HL-60 (cell line): ENCODE measurements at regions not wholly inside any gene's neighbourhood (a gene's known extent, or its start where the extent isn't known, plus 50 kb on each side); places are given as distances from the start of the nearest gene placed in this dataset.
A peak's percentile ranks its signal among the peaks of the same experiment; 100 is the strongest.

Experiments used
- DNase-seq, 2 experiments: peaks; one replicate each; pipeline ENCODE4 v3.0.0-alpha.2; 2010 to 2020; ENCODE audit warnings: low read depth in 1 of 2, low spot score in 1 of 2
- H3K27ac ChIP-seq: fragments of 250-450 bp; sonication (Bioruptor Pico); replicated peaks from 2 replicates; pipeline ENCODE4 v1.5.1; 2020; ENCODE audit warnings: mild to moderate bottlenecking, moderate library complexity
- H3K27me3 ChIP-seq: fragments of 250-450 bp; sonication (Bioruptor Pico); 2 replicates; pipeline ENCODE4 v1.5.1; 2021; ENCODE audit warnings: mild to moderate bottlenecking, moderate library complexity; ENCODE audit not compliant: insufficient read depth, poor library complexity, severe bottlenecking
- H3K4me3 ChIP-seq: replicated peaks from 2 replicates; pipeline ENCODE4 v1.5.1; 2011; ENCODE audit warnings: mild to moderate bottlenecking, control low read depth, low read length; ENCODE audit not compliant: insufficient read depth
- GABPA ChIP-seq: IDR thresholded peaks from 2 replicates; pipeline ENCODE4 v1.6.1; 2012; ENCODE audit warnings: low read depth
- POLR2AphosphoS5 ChIP-seq: IDR thresholded peaks from 2 replicates; pipeline ENCODE4 v1.6.1; 2012; ENCODE audit warnings: low read depth
- SPI1 ChIP-seq: IDR thresholded peaks from 2 replicates; pipeline ENCODE4 v1.6.1; 2012; ENCODE audit warnings: low read depth, mild to moderate bottlenecking, borderline replicate concordance
- TF ChIP-seq, protein P1 (sequence below): IDR thresholded peaks from 2 replicates; pipeline ENCODE4 v1.6.1; 2012; ENCODE audit warnings: low read depth; ENCODE audit not compliant: insufficient replicate concordance
- TF ChIP-seq, protein P2 (sequence below): IDR thresholded peaks from one replicate; pipeline ENCODE4 v1.5.1; 2011; ENCODE audit warnings: low read length, control low read depth, inconsistent platforms; ENCODE audit not compliant: insufficient read depth

DNA sequence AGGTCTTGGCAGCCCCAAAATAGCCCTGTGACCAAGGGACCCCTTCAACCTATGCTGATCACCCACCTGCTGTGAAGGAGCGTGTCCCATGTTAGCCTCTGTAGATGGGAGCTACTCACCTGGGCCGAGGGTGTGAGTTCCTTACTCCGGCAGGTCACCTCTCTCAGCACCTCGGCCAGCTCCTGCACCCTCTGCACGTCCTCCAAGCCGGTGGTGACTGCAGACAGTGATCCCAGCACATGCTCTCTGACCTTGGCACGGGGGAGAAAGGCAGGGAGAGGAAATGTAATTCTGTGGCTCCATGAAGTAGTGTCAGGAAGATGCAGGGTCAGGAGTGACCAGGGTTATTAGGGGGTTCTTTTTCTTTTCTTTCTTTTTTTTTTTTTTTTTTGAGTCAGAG, 67.7 kb upstream of the BCO1 start:
- Histone ChIP-seq H3K27ac (no peak overlapping the region), H3K27me3 (no peaks in the 10 kb centered on the region), H3K4me3 (no peak overlapping the region)
- TF ChIP-seq, protein P1, sequence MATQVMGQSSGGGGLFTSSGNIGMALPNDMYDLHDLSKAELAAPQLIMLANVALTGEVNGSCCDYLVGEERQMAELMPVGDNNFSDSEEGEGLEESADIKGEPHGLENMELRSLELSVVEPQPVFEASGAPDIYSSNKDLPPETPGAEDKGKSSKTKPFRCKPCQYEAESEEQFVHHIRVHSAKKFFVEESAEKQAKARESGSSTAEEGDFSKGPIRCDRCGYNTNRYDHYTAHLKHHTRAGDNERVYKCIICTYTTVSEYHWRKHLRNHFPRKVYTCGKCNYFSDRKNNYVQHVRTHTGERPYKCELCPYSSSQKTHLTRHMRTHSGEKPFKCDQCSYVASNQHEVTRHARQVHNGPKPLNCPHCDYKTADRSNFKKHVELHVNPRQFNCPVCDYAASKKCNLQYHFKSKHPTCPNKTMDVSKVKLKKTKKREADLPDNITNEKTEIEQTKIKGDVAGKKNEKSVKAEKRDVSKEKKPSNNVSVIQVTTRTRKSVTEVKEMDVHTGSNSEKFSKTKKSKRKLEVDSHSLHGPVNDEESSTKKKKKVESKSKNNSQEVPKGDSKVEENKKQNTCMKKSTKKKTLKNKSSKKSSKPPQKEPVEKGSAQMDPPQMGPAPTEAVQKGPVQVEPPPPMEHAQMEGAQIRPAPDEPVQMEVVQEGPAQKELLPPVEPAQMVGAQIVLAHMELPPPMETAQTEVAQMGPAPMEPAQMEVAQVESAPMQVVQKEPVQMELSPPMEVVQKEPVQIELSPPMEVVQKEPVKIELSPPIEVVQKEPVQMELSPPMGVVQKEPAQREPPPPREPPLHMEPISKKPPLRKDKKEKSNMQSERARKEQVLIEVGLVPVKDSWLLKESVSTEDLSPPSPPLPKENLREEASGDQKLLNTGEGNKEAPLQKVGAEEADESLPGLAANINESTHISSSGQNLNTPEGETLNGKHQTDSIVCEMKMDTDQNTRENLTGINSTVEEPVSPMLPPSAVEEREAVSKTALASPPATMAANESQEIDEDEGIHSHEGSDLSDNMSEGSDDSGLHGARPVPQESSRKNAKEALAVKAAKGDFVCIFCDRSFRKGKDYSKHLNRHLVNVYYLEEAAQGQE = peak; percentile 87
- TF ChIP-seq, protein P2, sequence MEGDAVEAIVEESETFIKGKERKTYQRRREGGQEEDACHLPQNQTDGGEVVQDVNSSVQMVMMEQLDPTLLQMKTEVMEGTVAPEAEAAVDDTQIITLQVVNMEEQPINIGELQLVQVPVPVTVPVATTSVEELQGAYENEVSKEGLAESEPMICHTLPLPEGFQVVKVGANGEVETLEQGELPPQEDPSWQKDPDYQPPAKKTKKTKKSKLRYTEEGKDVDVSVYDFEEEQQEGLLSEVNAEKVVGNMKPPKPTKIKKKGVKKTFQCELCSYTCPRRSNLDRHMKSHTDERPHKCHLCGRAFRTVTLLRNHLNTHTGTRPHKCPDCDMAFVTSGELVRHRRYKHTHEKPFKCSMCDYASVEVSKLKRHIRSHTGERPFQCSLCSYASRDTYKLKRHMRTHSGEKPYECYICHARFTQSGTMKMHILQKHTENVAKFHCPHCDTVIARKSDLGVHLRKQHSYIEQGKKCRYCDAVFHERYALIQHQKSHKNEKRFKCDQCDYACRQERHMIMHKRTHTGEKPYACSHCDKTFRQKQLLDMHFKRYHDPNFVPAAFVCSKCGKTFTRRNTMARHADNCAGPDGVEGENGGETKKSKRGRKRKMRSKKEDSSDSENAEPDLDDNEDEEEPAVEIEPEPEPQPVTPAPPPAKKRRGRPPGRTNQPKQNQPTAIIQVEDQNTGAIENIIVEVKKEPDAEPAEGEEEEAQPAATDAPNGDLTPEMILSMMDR = no peak
- TF ChIP-seq POLR2AphosphoS5 (no peak), GABPA (no peak), SPI1 (no peak)
- no peak for DNase-seq

DNA sequence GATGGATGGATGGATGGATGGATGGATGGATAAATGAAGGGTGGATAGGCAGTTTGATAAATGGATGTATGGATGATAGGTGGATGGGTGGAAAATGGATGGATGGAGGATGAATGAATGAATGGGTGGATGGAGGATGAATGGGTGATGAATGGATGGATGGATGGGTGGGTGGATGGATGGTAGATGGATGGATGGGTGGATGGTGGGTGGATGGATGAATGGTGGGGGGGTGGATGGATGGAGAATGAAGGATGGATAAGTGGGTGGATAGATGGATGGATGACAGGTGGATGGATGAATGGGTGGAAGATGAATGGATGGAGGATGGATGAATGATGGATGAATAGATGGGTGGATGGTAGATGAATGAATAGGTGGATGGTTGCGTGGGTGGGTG, 70.1 kb upstream of the BCO1 start:
- DNase-seq = no peak
- H3K4me3 ChIP-seq = no peak overlapping the region
- H3K27ac ChIP-seq = no peak overlapping the region
- TF ChIP-seq, protein P2 = no peak
- TF ChIP-seq POLR2AphosphoS5 (no peak), GABPA (no peak)
- TF ChIP-seq, protein P1 = no peak
- H3K27me3 ChIP-seq = no peaks in the 10 kb centered on the region

DNA sequence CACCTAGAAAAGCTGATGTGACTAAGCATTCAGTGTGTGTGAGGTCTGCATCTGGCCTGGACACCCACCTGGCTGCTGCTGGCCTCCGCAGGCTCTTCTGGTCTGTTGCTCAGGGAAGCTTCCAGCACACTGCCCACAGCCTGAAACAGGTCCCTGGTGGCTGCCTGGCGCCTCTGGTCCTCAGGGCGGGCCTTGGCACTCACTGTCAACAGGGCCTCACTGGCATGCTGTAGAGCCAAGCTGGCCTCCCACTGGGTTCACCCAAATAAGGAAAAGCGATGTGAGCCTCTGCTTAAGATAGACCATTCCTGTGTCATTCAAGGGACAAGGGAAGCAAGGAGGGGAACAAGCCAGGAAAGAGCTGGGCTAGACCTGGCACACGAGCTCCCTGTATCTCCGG, 70.6 kb upstream of the BCO1 start:
- DNase-seq = no peak
- Histone ChIP-seq H3K27ac (no peak overlapping the region), H3K27me3 (no peaks in the 10 kb centered on the region), H3K4me3 (no peak overlapping the region)
- TF ChIP-seq POLR2AphosphoS5 (no peak), GABPA (no peak), SPI1 (no peak)
- TF ChIP-seq, protein P1 = no peak
- TF ChIP-seq, protein P2 = no peak
